IMR-90 (cell line): ENCODE measurements at regions not wholly inside any gene's neighbourhood (a gene's known extent, or its start where the extent isn't known, plus 50 kb on each side); places are given as distances from the start of the nearest gene placed in this dataset.

ENCODE experiments used
- ATAC-seq: fragments of 200-7000 bp; cut with Tn5 transposase; 2 replicates; pipeline ENCODE4 v1.9.1; 2020; ENCODE audit warnings: low read depth, mild to moderate bottlenecking, moderate library complexity
- BruUV-seq: library from RNA; stranded (reverse); fragments of 400-500 nt; replicated peaks from 2 replicates; lab custom pipeline; 2021; lab: Mats Ljungman, UMichigan
- CTCF ChIA-PET: fragments of 300-600 bp; formaldehyde crosslinking; extraction: SDS; loops from one replicate; lab custom pipeline; 2021; ENCODE audit warnings: antibody characterized with exemption; lab: Yijun Ruan, JAX
- POLR2A ChIA-PET: fragments of 300-600 bp; sonication (Branson Sonifier 250); formaldehyde crosslinking; loops from one replicate; lab custom pipeline; 2022; ENCODE audit warnings: antibody characterized with exemption; ENCODE audit not compliant: unreplicated experiment; lab: Charles Lee
- DNase-seq: peaks from one replicate; pipeline ENCODE4 v3.0.0; 2013
- H2AFZ ChIP-seq: replicated peaks from 2 replicates; pipeline ENCODE3; 2013; ENCODE audit warnings: low read length, mild to moderate bottlenecking; ENCODE audit not compliant: poor library complexity
- H2AK5ac ChIP-seq: 2 replicates; pipeline ENCODE4 v1.6.1; 2013; ENCODE audit warnings: low read depth, low read length, inconsistent platforms
- H2AK9ac ChIP-seq: replicated peaks from 2 replicates; pipeline ENCODE3; 2013; ENCODE audit warnings: mild to moderate bottlenecking, low read depth, low read length, moderate library complexity; ENCODE audit not compliant: poor library complexity
- H2BK120ac ChIP-seq: 2 replicates; pipeline ENCODE4 v1.6.1; 2013; ENCODE audit warnings: low read depth, low read length, inconsistent platforms
- H2BK15ac ChIP-seq: 3 replicates; pipeline ENCODE4 v1.6.1; 2013; ENCODE audit warnings: low read depth, low read length, inconsistent platforms
- H2BK20ac ChIP-seq: 2 replicates; pipeline ENCODE4 v1.6.1; 2013; ENCODE audit warnings: low read depth, mild to moderate bottlenecking, inconsistent platforms, low read length, moderate library complexity
- H2BK5ac ChIP-seq: 2 replicates; pipeline ENCODE4 v1.6.1; 2013; ENCODE audit warnings: mild to moderate bottlenecking, low read depth, low read length, inconsistent platforms; ENCODE audit not compliant: poor library complexity, severe bottlenecking
- H3K14ac ChIP-seq: replicated peaks from 2 replicates; pipeline ENCODE4 v1.6.1; 2013; ENCODE audit warnings: low read depth, low read length, inconsistent platforms
- H3K18ac ChIP-seq: 2 replicates; pipeline ENCODE4 v1.6.1; 2013; ENCODE audit warnings: low read depth, low read length, control low read depth
- H3K23ac ChIP-seq: 2 replicates; pipeline ENCODE4 v1.6.1; 2013; ENCODE audit warnings: low read depth, low read length, inconsistent platforms
- H3K27ac ChIP-seq: 2 replicates; pipeline ENCODE4 v1.5.1; 2013; ENCODE audit warnings: mild to moderate bottlenecking, control low read depth, low read length; ENCODE audit not compliant: insufficient read depth
- H3K27me3 ChIP-seq: 2 replicates; pipeline ENCODE4 v1.6.1; 2013; ENCODE audit warnings: low read length; ENCODE audit not compliant: control insufficient read depth, insufficient read depth
- H3K36me3 ChIP-seq: 2 replicates; pipeline ENCODE4 v1.6.1; 2013; ENCODE audit warnings: low read length, mixed read lengths; ENCODE audit not compliant: control insufficient read depth, insufficient read depth
- H3K4ac ChIP-seq: 2 replicates; pipeline ENCODE4 v1.6.1; 2013; ENCODE audit warnings: low read depth, low read length, inconsistent platforms
- H3K4me1 ChIP-seq: 2 replicates; pipeline ENCODE4 v1.6.1; 2013; ENCODE audit warnings: low read length, mixed read lengths; ENCODE audit not compliant: control insufficient read depth, insufficient read depth
- H3K4me2 ChIP-seq: 2 replicates; pipeline ENCODE4 v1.6.1; 2013; ENCODE audit warnings: low read depth, mild to moderate bottlenecking, control low read depth, low read length, moderate library complexity
- H3K4me3 ChIP-seq: 2 replicates; pipeline ENCODE4 v1.5.1; 2013; ENCODE audit warnings: low read depth, mild to moderate bottlenecking, control low read depth, low read length, moderate library complexity; ENCODE audit not compliant: insufficient read depth
- H3K56ac ChIP-seq: 2 replicates; pipeline ENCODE4 v1.6.1; 2013; ENCODE audit warnings: low read length, inconsistent platforms; ENCODE audit not compliant: insufficient read depth; ENCODE audit errors: extremely low read depth
- H3K79me1 ChIP-seq, 2 experiments: 2 replicates each; pipeline ENCODE4 v1.6.1; 2013; ENCODE audit warnings: low read length in 2 of 2, inconsistent platforms in 1 of 2, low read depth in 1 of 2
- H3K9ac ChIP-seq: 2 replicates; pipeline ENCODE4 v1.6.1; 2013; ENCODE audit warnings: low read depth, low read length, control low read depth
- H3K9me1 ChIP-seq: 2 replicates; pipeline ENCODE4 v1.6.1; 2013; ENCODE audit warnings: low read length, inconsistent platforms; ENCODE audit not compliant: insufficient read depth
- H3K9me3 ChIP-seq: 2 replicates; pipeline ENCODE4 v1.6.1; 2013; ENCODE audit warnings: low read length; ENCODE audit not compliant: control insufficient read depth, insufficient read depth
- H4K20me1 ChIP-seq: 2 replicates; pipeline ENCODE4 v1.6.1; 2013; ENCODE audit warnings: low read length, inconsistent platforms; ENCODE audit not compliant: insufficient read depth
- H4K5ac ChIP-seq: 2 replicates; pipeline ENCODE4 v1.6.1; 2013; ENCODE audit warnings: mild to moderate bottlenecking, low read depth, low read length, control low read depth
- H4K8ac ChIP-seq, 2 experiments: 2 replicates each; pipeline ENCODE4 v1.6.1; 2013; ENCODE audit warnings: low read depth in 2 of 2, low read length in 2 of 2, control low read depth in 1 of 2, inconsistent platforms in 1 of 2
- H4K91ac ChIP-seq: 2 replicates; pipeline ENCODE4 v1.6.1; 2013; ENCODE audit warnings: low read depth, low read length, inconsistent platforms; ENCODE audit not compliant: insufficient read depth
- BHLHE40 ChIP-seq: fragments of 150-350 bp; IDR thresholded peaks from 2 replicates; pipeline ENCODE4 v1.6.1; 2016; ENCODE audit warnings: mild to moderate bottlenecking, low read depth, low read length
- CEBPB ChIP-seq: IDR thresholded peaks from 2 replicates; pipeline ENCODE4 v1.6.1; 2012; ENCODE audit warnings: low read depth, low read length, improper control_type of control experiment
- CTCF ChIP-seq: conservative IDR thresholded peaks from 2 replicates; pipeline ENCODE4 v1.5.1; 2012; ENCODE audit warnings: mild to moderate bottlenecking, low read depth, low read length, improper control_type of control experiment
- FOS ChIP-seq: fragments of 150-350 bp; IDR thresholded peaks from 2 replicates; pipeline ENCODE4 v1.6.1; 2016; ENCODE audit warnings: low read depth, low read length
- MAFK ChIP-seq: IDR thresholded peaks from 2 replicates; pipeline ENCODE4 v1.6.1; 2012; ENCODE audit warnings: low read depth, low read length, improper control_type of control experiment
- NFE2L2 ChIP-seq: fragments of 150-350 bp; IDR thresholded peaks from 2 replicates; pipeline ENCODE4 v1.6.1; 2016; ENCODE audit warnings: low read depth, mild to moderate bottlenecking, low read length
- POLR2A ChIP-seq: IDR thresholded peaks from 2 replicates; pipeline ENCODE4 v1.6.1; 2012; ENCODE audit warnings: mild to moderate bottlenecking, low read depth, low read length
- RAD21 ChIP-seq: IDR thresholded peaks from 2 replicates; pipeline ENCODE4 v1.6.1; 2012; ENCODE audit warnings: low read length, improper control_type of control experiment
- RCOR1 ChIP-seq: IDR thresholded peaks from 2 replicates; pipeline ENCODE4 v1.6.1; 2012; ENCODE audit warnings: mild to moderate bottlenecking, low read length, improper control_type of control experiment; ENCODE audit not compliant: insufficient replicate concordance
- RFX5 ChIP-seq: IDR thresholded peaks from 2 replicates; pipeline ENCODE4 v1.8.0; 2012; ENCODE audit warnings: low read depth, mild to moderate bottlenecking, low read length, moderate library complexity
- SMC3 ChIP-seq: fragments of 150-350 bp; IDR thresholded peaks from 2 replicates; pipeline ENCODE4 v1.6.1; 2016; ENCODE audit warnings: low read depth, mild to moderate bottlenecking, antibody characterized with exemption, low read length, moderate library complexity
- USF2 ChIP-seq: fragments of 150-350 bp; IDR thresholded peaks from 2 replicates; pipeline ENCODE4 v1.6.1; 2017; ENCODE audit warnings: mild to moderate bottlenecking, antibody characterized with exemption, low read length, low read depth
- WGBS, 2 experiments: methylation state at CpG; one replicate each; pipeline versions ENCODE4 v1.1.5 to v1.1.7; 2013; ENCODE audit warnings: missing lambda C conversion rate in 2 of 2; ENCODE audit not compliant: insufficient read length in 1 of 2; ENCODE audit errors: extremely low coverage in 2 of 2; 5-methylcytosine and 5-hydroxymethylcytosine counted together
- dilution Hi-C: fragments of 300-500 bp; cut with HindIII; formaldehyde crosslinking; loops from one replicate; pipeline ENCODE4 v1.14.3; 2018; ENCODE audit warnings: low sequenced_read_pairs; ENCODE audit not compliant: unreplicated experiment
- in situ Hi-C: fragments of 300-500 bp; cut with MboI; formaldehyde crosslinking; loops from 3 replicates; pipeline ENCODE4 v1.14.3; 2019; ENCODE audit warnings: low sequenced_read_pairs, inconsistent platforms, mixed read lengths
- intact Hi-C: fragments of 100-400 bp; cut with micrococcal nuclease; formaldehyde crosslinking; loops from 2 replicates; pipeline ENCODE4 v1.10.0; 2022

- H3K36me3 ChIP-seq: no peaks in the 10 kb centered on the region
- H2AFZ ChIP-seq: no peak overlapping the region
- no peak overlapping the region for H3K9ac ChIP-seq
- no peak for DNase-seq
- no peak overlapping the region for H2BK20ac ChIP-seq
- ChIA-PET CTCF (no interaction called here), POLR2A (no interaction called here)
- H3K23ac ChIP-seq: no peak overlapping the region
- no peak overlapping the region for H4K91ac ChIP-seq
- no peaks in the 10 kb centered on the region for H3K9me1 ChIP-seq
- no peak overlapping the region for H3K27ac ChIP-seq
- no peaks in the 10 kb centered on the region for H3K9me3 ChIP-seq
- H3K4me2 ChIP-seq: no peak overlapping the region
- H4K8ac ChIP-seq: no peak overlapping the region
- no TSS peak for BruUV-seq
- H3K56ac ChIP-seq: no peak overlapping the region
- in situ Hi-C loops (no loop called here), intact Hi-C loops (no loop called here), dilution Hi-C loops (no loop called here)
- no peak overlapping the region for H2BK5ac ChIP-seq
- H2AK5ac ChIP-seq: no peak overlapping the region
- ATAC-seq: no peak
- no peaks in the 10 kb centered on the region for H4K20me1 ChIP-seq
- no peaks in the 10 kb centered on the region for H3K79me1 ChIP-seq
- no peak for TF ChIP-seq RFX5
- no peak for TF ChIP-seq USF2
- TF ChIP-seq RCOR1: no peak
- no peak for TF ChIP-seq FOS
- no peak for TF ChIP-seq CTCF
- no peak for TF ChIP-seq RAD21
- no peak for TF ChIP-seq POLR2A
- no peak for TF ChIP-seq BHLHE40
- TF ChIP-seq NFE2L2: no peak
- no peak for TF ChIP-seq SMC3
- no peak for TF ChIP-seq CEBPB
- no peak for TF ChIP-seq MAFK
- no peak overlapping the region for H3K4me3 ChIP-seq
- no peak overlapping the region for H2AK9ac ChIP-seq
- no peak overlapping the region for H2BK15ac ChIP-seq
- whole genome bisulfite sequencing, 2 experiments: 92% methylated on average over 10 of the region's 34 CpGs; no CpG with 5 or more reads in 1 of the 2 experiments
- no peaks in the 10 kb centered on the region for H3K27me3 ChIP-seq
- H3K4ac ChIP-seq: no peak overlapping the region
- H2BK120ac ChIP-seq: no peak overlapping the region
- no peaks in the 10 kb centered on the region for H3K4me1 ChIP-seq
- no peak overlapping the region for H3K18ac ChIP-seq
- no peak overlapping the region for H3K14ac ChIP-seq
- no peak overlapping the region for H4K5ac ChIP-seq
Observed at GRCh38 chr13:87078947-87079795, 592.0 kb upstream of the SLITRK5 start.
